ENCODE measurements at regions not wholly inside any gene's neighbourhood (a gene's known extent, or its start where the extent isn't known, plus 50 kb on each side); places are given as distances from the start of the nearest gene placed in this dataset.
"Not testable (repeated sequence)": the region's sequence is repeated elsewhere in the genome, so short reads cannot be mapped to it uniquely, and the experiment has no call there.

GRCh38 chrX:10697616-10698317, 77.4 kb upstream of the MID1 start:
- no peak for DNase-seq (ENCODE audit: low read depth)
- TF ChIP-seq CTCF (IDR thresholded peaks at IDR 0.05; ENCODE audit: low read length, missing control alignments) = no peak
- no peak overlapping the region for H3K4me3 ChIP-seq (replicated peaks; ENCODE audit: low read depth, low read length)

GRCh38 chrX:10698318-10698640, 77.9 kb upstream of the MID1 start:
- no peak for TF ChIP-seq CTCF (IDR thresholded peaks at IDR 0.05; ENCODE audit: low read length, missing control alignments)
- no peak overlapping the region for H3K4me3 ChIP-seq (replicated peaks; ENCODE audit: low read depth, low read length)
- DNase-seq (ENCODE audit: low read depth) = no peak

GRCh38 chrX:10702031-10702430, 81.6 kb upstream of the MID1 start:
- no peak for DNase-seq (ENCODE audit: low read depth)
- no peak for TF ChIP-seq CTCF (IDR thresholded peaks at IDR 0.05; ENCODE audit: low read length, missing control alignments)
- no peak overlapping the region for H3K4me3 ChIP-seq (replicated peaks; ENCODE audit: low read depth, low read length)

GRCh38 chrX:10706342-10706741, 86.0 kb upstream of the MID1 start:
- not testable (repeated sequence) for H3K4me3 ChIP-seq (replicated peaks; ENCODE audit: low read depth, low read length)

GRCh38 chrX:10707773-10708172, 87.4 kb upstream of the MID1 start:
- DNase-seq (ENCODE audit: low read depth) = no peak
- H3K4me3 ChIP-seq (replicated peaks; ENCODE audit: low read depth, low read length) = no peak overlapping the region
- no peak for TF ChIP-seq CTCF (IDR thresholded peaks at IDR 0.05; ENCODE audit: low read length, missing control alignments)

More at GRCh38 chrX:10706342-10706741, 86.0 kb upstream of the MID1 start:
- DNase-seq (ENCODE audit: low read depth) = not testable (repeated sequence)

GRCh38 chrX:10709276-10709675, 88.9 kb upstream of the MID1 start:
- no peak for DNase-seq (ENCODE audit: low read depth)
- H3K4me3 ChIP-seq (replicated peaks; ENCODE audit: low read depth, low read length) = no peak overlapping the region
- no peak for TF ChIP-seq CTCF (IDR thresholded peaks at IDR 0.05; ENCODE audit: low read length, missing control alignments)

- H3K4me3 ChIP-seq (replicated peaks; ENCODE audit: low read depth, low read length) = no peak overlapping the region
- DNase-seq (ENCODE audit: low read depth) = no peak
- no peak for TF ChIP-seq CTCF (IDR thresholded peaks at IDR 0.05; ENCODE audit: low read length, missing control alignments)
Observed at GRCh38 chrX:10714531-10714930, 94.1 kb upstream of the MID1 start.
